GM13977 (cell line): ENCODE measurements at regions not wholly inside any gene's neighbourhood (a gene's known extent, or its start where the extent isn't known, plus 50 kb on each side); places are given as distances from the start of the nearest gene placed in this dataset.
"Not testable (repeated sequence)": the region's sequence is repeated elsewhere in the genome, so short reads cannot be mapped to it uniquely, and the experiment has no call there.

ENCODE experiments used
- DNase-seq: peaks from one replicate; pipeline ENCODE4 v3.0.0; 2012; ENCODE audit warnings: low spot score
- in situ Hi-C: fragments of 300-500 bp; cut with MboI; formaldehyde crosslinking; loops from one replicate; pipeline ENCODE4 v1.12.0; 2022; ENCODE audit warnings: low sequenced_read_pairs, low pct_unique_long_range_greater_than_20kb, mixed read lengths, inconsistent platforms; ENCODE audit not compliant: unreplicated experiment
- TF ChIP-seq, protein P1 (sequence below): IDR thresholded peaks from 2 replicates; pipeline ENCODE4 v1.5.1; 2012; ENCODE audit warnings: mild to moderate bottlenecking, control low read depth; ENCODE audit not compliant: insufficient read depth; ENCODE audit errors: extremely low read depth, missing control alignments

DNA sequence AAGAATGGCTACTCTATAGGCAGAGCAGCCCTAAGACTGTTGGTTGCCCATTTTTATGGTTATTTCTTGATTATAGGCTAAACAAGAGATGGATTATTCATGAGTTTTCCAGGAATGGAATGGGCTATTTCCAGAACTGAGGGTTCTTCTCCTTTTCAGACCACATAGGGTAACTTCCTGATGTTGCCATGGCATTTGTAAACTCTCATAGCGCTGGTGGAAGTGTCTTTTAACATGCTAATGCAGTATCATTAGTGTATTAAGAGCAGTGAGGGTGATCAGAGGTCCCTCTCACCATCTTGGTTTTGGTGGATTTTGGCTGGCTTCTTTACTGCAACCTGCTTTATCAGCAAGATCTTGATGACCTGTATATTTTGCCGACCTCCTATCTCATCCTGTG is 904.6 kb upstream of the FBXO33 start:
- TF ChIP-seq, protein P1, sequence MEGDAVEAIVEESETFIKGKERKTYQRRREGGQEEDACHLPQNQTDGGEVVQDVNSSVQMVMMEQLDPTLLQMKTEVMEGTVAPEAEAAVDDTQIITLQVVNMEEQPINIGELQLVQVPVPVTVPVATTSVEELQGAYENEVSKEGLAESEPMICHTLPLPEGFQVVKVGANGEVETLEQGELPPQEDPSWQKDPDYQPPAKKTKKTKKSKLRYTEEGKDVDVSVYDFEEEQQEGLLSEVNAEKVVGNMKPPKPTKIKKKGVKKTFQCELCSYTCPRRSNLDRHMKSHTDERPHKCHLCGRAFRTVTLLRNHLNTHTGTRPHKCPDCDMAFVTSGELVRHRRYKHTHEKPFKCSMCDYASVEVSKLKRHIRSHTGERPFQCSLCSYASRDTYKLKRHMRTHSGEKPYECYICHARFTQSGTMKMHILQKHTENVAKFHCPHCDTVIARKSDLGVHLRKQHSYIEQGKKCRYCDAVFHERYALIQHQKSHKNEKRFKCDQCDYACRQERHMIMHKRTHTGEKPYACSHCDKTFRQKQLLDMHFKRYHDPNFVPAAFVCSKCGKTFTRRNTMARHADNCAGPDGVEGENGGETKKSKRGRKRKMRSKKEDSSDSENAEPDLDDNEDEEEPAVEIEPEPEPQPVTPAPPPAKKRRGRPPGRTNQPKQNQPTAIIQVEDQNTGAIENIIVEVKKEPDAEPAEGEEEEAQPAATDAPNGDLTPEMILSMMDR = no peak
- no peak for DNase-seq
- in situ Hi-C loops = no loop called here

DNA sequence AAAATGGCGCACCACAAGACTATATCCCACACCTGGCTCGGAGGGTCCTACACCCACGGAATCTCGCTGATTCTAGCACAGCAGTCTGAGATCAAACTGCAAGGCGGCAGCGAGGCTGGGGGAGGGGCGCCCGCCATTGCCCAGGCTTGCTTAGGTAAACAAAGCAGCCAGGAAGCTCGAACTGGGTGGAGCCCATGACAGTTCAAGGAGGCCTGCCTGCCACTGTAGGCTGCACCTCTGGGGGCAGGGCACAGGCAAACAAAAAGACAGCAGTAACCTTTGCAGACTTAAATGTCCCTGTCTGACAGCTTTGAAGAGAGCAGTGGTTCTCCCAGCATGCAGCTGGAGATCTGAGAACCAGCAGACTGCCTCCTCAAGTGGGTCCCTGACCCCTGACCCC is 894.3 kb upstream of the FBXO33 start:
- in situ Hi-C loops, DNase-seq: not testable (repeated sequence)

DNA sequence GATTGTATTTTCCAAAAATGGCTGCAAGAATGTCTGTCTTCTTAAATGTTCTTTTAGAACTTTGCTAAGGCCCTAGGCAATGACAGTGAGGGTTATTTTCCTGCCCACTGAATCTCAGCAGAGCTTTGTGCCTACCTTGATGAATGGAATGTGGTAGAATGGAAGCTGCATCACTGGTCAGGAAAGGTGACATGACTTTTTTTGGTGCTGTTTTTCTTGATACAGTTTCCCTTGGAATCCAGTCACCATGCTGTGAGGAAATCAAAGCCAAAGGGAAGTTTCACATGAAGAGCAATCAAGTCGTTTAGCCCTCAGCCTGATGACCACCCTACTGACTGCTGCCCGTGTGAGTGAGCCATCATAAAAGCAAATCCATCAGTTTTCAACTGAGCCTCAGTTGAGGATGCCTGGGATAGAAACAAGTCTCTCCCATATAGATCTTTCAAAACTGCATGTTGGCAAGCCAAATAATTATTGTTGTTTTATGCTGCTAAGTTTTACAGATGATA is 886.0 kb upstream of the FBXO33 start:
- in situ Hi-C loops = no loop called here
- DNase-seq = no peak
- TF ChIP-seq, protein P1 = no peak

DNA sequence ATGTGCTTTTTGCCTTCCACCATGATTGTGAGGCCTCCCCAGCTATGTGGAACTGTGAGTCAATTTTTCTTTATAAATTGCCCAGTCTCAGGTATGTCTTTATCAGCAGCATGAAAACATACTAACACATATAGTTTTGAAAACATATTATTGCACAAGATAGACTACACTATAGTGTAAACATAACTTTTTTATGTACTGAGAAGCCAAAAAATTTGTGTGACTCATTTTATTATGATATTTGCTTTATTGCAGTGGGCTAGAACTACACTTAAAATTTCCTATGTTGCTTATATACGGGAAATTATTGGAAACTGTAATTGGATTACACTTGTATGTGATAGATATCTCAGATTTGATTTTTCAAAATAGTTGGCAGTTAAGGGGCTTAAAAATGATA is 885.5 kb upstream of the FBXO33 start:
- DNase-seq = no peak
- in situ Hi-C loops = no loop called here
- TF ChIP-seq, protein P1 = no peak

DNA sequence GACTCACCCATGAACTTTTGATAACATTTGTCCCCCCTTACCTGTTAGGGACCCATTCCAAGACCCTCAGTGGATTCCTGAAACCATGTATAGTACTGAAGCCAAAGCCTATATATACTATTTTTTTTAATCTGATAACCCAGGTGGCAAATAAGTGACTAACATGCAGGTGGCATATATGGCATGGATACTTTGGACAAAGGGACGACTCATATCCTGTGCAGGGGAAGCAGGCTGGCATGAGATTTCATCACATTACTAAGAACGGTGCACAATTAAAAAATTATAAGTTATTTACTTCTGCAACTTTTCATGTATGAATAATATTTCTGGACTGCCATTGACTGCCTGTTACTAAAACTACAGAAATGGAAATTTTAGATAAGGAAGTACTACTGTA is 880.1 kb upstream of the FBXO33 start:
- DNase-seq = no peak
- TF ChIP-seq, protein P1 = no peak
- in situ Hi-C loops = no loop called here

DNA sequence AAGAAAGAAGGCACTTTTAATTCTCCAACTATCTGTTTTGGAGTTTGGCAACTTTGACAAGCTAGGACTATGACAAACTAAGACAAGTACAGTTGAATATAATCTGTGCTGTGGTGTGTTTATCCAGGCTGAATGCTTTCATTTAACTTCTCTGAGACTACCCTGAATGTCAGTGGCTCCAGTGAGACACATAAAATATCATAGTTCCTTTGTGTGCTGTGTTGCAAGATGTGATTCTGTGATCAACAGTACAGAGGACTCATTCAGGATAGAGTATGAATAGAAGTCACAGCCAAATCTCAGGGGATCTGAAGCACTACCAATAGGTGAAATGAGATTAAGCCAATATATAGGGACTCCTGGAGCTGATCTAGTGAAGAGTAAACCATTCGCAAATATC is 876.9 kb upstream of the FBXO33 start:
- TF ChIP-seq, protein P1 = no peak
- in situ Hi-C loops = no loop called here
- DNase-seq = no peak

DNA sequence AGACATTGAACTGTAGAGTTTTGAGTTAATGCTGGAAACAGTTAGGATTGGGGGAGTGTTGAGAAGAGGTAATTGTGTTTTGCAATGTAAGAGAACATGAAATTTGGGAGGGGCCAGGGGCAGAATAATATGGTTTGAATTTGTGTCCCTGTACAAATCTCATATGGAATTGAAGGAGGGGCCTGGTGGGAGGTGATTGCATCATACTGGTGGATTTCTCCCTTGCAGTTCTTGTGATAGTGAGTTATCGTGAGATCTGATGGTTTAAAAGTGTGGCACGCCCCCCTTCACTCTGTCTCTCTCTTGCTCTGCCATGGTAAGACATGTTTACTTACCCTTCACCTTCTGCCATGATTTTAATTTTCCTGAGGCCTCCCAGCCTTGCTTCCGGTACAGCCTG is 876.0 kb upstream of the FBXO33 start:
- DNase-seq = no peak
- TF ChIP-seq, protein P1 = no peak
- in situ Hi-C loops = no loop called here
